DMS 273 (cell line): ENCODE measurements at regions not wholly inside any gene's neighbourhood (a gene's known extent, or its start where the extent isn't known, plus 50 kb on each side); places are given as distances from the start of the nearest gene placed in this dataset.

ENCODE experiments used
- DNase-seq: peaks from one replicate; lab custom pipeline; 2025; ENCODE audit not compliant: unreplicated experiment; lab: John Stamatoyannopoulos, UW

GRCh38 chr4:188534297-188534696, 395.1 kb downstream of the TRIML1 start:
- DNase-seq, result no peak

GRCh38 chr4:188534917-188535316, 395.7 kb downstream of the TRIML1 start:
- no peak for DNase-seq

- no peak for DNase-seq
Measured at GRCh38 chr4:188536826-188537225, 397.6 kb downstream of the TRIML1 start.

GRCh38 chr4:188550296-188550695, 411.1 kb downstream of the TRIML1 start:
- no peak for DNase-seq

- no peak for DNase-seq
Measured at GRCh38 chr4:188551156-188551555, 411.9 kb downstream of the TRIML1 start.

- DNase-seq, result no peak
Measured at GRCh38 chr4:188552741-188553275, 413.6 kb downstream of the TRIML1 start.

GRCh38 chr4:188554413-188554812, 415.2 kb downstream of the TRIML1 start:
- no peak for DNase-seq

GRCh38 chr4:188573104-188573503, 433.9 kb downstream of the TRIML1 start:
- DNase-seq, result no peak

GRCh38 chr4:188578657-188579056, 439.4 kb downstream of the TRIML1 start:
- no peak for DNase-seq

GRCh38 chr4:188596021-188596420, 456.8 kb downstream of the TRIML1 start:
- DNase-seq, result no peak

GRCh38 chr4:188603646-188604045, 464.4 kb downstream of the TRIML1 start:
- DNase-seq, result no peak

- DNase-seq, result no peak
Measured at GRCh38 chr4:188606635-188607034, 467.4 kb downstream of the TRIML1 start.

GRCh38 chr4:188611143-188611542, 471.9 kb downstream of the TRIML1 start:
- no peak for DNase-seq

- no peak for DNase-seq
Measured at GRCh38 chr4:188612659-188613058, 473.4 kb downstream of the TRIML1 start.

- no peak for DNase-seq
Measured at GRCh38 chr4:188613976-188614375, 474.7 kb downstream of the TRIML1 start.

GRCh38 chr4:188619456-188620149, 480.4 kb downstream of the TRIML1 start:
- no peak for DNase-seq

GRCh38 chr4:188620608-188621007, 481.4 kb downstream of the TRIML1 start:
- no peak for DNase-seq

- no peak for DNase-seq
Measured at GRCh38 chr4:188623314-188623854, 484.1 kb downstream of the TRIML1 start.

- no peak for DNase-seq
Measured at GRCh38 chr4:188624370-188624769, 485.1 kb downstream of the TRIML1 start.

GRCh38 chr4:188627892-188628291, 488.7 kb downstream of the TRIML1 start:
- no peak for DNase-seq

- no peak for DNase-seq
Measured at GRCh38 chr4:188639479-188640100, 500.3 kb downstream of the TRIML1 start.

GRCh38 chr4:188647820-188648370, 508.7 kb downstream of the TRIML1 start:
- no peak for DNase-seq
